Right ventricle myocardium inferior (tissue), 1 donor: ENCODE measurements at regions not wholly inside any gene's neighbourhood (a gene's known extent, or its start where the extent isn't known, plus 50 kb on each side); places are given as distances from the start of the nearest gene placed in this dataset.
A peak's percentile ranks its signal among the peaks of the same experiment; 100 is the strongest.

Experiments used
- ATAC-seq: fragments of 200-7000 bp; cut with Tn5 transposase; one replicate; pipeline ENCODE4 v1.9.1; 2020; ENCODE audit warnings: mild to moderate bottlenecking, moderate library complexity
- DNase-seq: peaks from one replicate; pipeline ENCODE4 v3.0.0; 2021; ENCODE audit errors: missing footprints
- intact Hi-C: fragments of 100-400 bp; cut with DNase I; formaldehyde crosslinking; loops from one replicate; pipeline ENCODE4 v1.11.0; 2022
- donor health status: DM: no; HTN: yes; CAD: no; lungs with severe emphysema.

DNA sequence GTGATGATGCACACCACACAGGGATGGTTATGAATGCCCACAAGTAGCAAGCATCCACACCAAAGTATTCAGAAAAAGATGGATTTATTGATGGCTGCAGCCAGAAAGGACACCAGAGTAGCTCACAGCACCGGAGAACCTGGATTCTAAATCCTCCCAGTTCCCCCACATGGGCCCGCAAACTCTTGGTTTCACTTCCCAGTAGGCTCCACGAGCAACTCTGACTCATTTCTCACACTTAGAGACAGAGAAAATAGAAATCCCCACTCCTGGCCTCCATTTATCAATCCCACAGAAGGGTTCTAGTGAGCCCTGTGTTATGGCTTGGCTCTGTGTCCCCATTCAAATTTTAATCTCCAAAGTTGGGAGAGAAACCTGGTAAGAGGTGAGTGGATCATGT lies 426.7 kb upstream of the MYT1L start:
- no peak for ATAC-seq
- no peak for DNase-seq
- intact Hi-C loops, result no loop called here

DNA sequence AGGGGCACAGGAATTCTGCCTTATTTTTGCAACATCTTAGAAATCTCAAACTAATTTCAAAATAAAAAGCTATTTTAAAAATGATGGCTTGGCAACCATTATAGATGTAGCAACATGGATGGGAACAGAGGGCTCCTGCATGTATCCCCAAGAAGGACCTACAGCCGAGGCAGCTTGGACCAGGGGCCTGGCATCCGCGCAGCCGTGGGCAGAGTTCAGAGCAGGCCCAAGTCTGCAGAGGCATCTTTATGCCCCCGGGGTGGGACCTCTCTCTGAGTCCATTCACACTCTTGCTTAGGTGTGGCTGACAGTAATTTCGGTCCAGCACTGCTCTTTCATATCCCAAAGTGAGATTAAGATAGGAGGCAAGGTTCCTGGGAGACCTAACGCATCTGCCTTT lies 425.8 kb upstream of the MYT1L start:
- DNase-seq (no peak), ATAC-seq (no peak)
- intact Hi-C loops, result no loop called here

DNA sequence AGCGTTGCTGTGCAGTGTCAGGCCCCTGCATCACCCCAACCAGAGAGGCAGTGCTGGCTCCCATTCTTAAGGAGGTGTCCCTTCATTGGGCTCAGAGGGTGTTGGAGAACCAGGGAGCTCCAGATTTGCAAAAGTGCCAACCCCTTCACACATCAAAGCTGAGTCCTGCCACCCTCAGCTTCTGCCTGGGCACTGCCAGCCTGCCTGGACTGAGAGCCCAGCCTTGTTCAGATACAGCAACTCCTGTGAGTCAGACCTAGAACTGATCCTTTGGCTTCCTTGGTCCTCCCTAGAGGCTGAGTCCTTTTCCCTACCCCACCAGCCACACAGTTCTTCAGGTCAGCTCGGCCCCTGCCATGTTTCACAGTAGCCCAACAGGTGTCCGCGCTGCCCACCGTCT lies 424.9 kb upstream of the MYT1L start:
- ATAC-seq, result no peak
- intact Hi-C loops, result no loop called here
- DNase-seq, result no peak

DNA sequence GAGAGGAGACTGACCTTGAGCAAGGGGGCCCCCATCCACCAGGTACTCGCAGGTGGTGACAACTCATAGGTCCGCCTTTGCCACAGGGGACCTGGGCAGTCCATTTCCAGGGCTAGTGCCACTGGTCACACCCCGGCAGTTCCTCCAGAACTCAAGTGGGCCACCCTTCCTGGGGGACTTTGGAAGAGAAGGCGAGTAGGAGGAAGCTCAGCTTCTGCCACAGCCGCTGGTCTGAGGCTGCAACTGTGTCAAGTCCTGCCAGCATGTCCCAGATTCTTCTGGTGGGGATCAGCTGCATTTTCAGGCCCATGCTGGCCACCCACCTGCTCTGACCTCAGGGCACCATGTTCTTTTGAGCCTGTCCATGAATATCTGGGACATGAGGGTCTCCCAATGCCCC lies 423.9 kb upstream of the MYT1L start:
- no peak for ATAC-seq
- no peak for DNase-seq
- intact Hi-C loops, result no loop called here

DNA sequence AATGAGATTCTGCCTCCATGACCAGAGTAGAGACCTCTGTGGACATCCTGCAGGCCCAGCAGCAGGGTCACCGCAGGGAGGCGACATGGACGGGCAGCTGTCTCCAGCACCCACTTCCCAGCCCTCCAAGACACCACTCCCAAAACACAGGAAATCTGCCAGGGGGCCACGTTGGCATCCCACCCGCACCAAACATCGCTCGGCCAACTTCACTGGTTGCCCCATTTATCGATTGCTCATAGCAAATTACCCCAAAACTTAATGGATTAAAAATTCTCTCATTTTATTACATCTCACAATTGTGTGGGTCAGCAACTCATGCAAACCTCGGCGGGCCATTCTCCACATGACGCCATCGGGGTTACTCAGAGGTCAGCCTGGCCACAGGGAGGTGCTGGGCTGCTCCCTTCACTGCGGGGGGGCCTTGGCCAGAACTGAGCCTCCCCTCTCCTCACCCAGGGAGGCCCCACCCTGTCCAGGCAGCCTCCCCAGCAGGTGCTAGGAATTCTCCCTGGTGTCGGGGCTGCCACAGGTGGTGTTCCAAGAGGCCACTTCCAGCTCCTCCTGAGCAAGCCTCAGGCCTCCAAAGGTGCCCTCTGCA lies 420.7 kb upstream of the MYT1L start:
- DNase-seq, result no peak
- intact Hi-C loops, result no loop called here
- ATAC-seq, result no peak

DNA sequence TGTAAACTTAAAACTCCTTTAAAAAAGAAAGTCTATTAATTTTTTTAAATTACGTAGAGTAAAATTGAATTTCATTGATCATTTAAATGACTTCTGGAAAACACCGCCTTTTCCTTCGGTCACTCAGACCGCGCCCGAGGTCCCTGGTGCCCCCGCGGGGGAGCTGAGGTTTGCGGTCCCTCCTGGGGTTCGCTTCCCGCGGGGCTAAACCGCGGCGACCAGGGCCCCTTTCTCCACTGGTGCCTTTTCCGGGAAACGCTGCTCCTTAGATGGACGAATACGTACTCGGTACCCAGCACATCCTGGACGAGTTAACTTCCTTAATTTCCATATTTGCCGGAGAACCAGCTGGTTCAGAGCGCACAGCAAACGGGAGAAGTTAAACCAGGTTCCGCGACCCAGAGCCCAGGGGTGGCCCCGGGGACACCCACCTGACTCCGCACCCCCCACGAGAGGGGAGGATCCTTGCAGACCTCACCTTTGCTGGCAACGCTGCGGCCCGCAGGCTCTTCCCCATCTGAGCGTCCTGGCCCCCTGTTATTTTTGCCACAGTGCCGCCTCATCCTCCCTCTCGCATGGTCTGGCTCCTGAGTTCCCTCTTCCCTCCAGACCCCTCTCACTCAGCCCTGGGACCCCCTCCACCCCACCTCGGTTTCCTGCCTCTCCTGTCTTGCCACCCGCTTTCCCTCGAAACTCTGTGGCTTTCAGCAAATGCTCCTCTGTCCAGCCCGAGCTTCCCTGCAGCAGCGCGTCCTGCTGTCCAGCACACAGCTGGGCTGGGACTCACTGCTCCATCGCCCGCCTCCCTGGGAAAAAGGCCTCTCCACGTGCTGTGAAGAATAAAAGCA lies 420.0 kb upstream of the MYT1L start:
- intact Hi-C loops, result no loop called here
- no peak for DNase-seq
- ATAC-seq, result no peak

DNA sequence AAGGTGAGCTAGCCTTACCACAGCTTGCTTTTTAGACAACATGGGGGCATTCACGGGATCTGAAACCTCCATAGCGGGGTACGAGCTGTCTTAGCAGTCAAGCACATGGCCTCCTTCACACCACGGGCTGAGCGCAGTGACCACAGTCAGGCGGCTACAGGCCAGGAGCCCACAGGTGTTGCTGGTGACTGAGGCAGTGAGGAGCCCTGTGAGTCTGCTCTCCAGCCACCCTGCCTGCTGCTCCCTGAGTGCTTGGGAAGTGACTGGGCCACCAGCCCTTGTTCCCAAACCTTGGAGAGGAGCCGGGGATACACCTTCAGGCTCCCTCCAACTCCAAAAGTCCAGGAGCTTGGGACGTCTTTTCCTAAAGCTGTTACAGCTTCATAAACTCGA lies 418.1 kb upstream of the MYT1L start:
- DNase-seq (no peak), ATAC-seq (no peak)
- intact Hi-C loops, result no loop called here

DNA sequence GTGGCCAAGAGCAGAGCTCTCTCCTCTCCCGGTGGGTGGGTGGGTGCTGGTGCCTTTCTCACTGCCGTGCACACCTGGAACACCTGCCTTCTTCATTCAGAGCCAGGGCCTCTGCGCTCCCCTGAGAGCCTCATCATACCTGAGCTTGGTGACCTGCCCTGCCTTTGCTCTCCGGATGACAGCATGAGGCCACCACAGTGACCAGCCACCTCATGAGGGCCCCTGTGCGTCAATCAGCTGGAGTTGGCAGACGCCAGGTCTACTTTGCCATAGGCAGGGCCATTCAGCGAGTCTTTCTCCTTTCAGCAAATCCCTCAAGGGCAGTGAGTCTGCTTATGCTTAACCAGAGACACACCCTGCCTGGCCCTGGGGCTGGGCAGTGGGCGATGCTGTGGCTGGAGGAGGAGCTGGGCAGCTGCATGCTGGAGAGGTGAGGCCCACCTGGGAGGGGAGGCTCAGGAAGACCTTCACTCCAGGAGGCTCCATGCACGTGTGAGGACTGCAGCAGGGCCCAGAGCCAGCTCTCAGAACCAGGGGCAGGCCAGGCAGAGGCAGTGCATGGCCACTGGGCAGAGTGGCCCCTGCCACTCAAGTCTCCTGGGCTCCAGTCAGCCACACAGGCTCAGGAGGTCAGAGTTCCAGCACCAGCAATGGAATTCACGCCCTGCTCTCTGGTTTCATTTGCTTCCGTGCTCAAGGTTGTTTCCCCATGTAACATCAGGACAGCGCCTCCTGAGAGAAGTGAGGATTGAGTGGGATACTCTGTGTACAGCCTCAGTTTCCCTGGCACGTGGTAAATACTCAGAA lies 417.5 kb upstream of the MYT1L start:
- intact Hi-C loops, result no loop called here
- no peak for ATAC-seq
- no peak for DNase-seq

DNA sequence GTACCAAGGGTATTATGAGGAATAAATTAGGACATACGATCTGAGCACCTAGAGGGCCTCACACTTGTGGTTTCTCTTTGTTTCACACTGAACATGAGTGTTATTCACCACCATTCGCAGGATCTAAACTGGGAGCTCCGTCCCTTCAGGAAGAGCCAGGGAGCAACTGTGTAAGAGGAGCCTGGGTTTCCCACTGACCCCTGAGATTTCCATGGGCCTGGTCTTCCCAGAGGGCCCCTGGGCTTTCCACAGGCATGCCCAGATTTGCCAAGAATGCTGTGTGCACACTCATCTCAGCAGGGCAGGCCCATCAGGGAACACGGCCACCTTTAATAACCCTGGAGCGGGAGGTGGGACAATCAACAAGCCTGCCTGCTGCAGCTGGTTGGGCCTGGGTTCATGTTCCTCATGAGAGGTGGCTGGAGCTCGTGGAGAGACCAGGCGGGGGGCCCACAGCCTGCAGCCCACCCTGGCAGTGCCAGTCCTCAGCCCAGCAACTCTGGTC lies 416.8 kb upstream of the MYT1L start:
- DNase-seq (no peak), ATAC-seq (no peak)
- intact Hi-C loops, result no loop called here

DNA sequence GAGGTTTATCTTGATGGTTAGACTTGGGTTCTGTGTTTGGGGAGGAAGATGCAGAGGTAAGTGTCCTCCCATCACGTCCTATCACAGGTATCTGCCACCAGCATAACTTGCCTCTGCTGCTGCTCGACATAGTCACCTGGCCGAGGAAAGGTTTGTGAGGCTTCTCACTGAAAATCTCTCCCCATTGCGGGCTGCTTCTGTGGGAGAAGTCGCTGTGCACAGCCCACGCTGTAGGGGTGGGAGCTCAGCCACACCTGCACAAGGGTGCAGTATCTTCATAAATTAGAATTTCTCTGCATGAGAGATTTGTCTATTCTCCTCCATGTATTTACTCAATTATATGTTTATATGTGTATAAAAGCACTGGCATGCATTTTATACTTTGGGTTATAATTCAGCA lies 415.7 kb upstream of the MYT1L start:
- no peak for ATAC-seq
- DNase-seq, result no peak
- intact Hi-C loops, result no loop called here

DNA sequence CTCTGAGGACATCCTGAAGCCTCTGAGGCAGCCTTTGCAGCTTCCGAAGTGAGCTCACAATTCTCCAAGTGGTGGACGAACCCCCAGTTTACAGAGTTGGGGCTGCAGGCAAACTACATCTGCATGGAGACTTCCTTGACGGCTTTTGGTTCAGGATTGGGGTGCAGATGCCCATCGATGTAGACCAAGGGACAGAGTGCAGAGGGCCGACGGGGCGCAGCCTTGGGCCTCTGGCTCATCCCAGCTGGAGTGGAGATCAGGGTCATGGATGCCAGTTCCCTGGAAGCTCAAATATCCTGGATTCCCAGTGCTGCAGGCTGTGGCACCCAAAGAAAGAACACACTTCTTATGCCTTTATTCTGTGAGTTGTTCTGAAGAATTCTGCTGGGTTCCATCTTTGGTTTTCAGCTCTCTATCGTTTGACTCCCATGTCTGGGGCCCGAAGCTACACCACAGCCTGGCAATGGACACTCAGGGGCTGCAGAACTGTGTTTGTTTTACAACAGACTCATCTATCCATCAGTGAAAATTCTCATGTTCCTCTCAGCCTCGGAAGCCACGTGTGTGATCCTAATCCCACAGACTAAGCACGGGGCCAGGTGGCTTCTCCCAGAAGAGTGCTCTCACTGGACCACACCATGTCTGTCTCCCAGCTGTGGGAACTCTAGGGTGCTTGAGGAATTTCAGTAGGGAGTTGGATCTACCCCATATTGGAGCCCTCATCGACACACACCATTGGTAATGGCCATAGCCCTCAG lies 414.1 kb upstream of the MYT1L start:
- intact Hi-C loops, result no loop called here
- DNase-seq (no peak), ATAC-seq (no peak)

DNA sequence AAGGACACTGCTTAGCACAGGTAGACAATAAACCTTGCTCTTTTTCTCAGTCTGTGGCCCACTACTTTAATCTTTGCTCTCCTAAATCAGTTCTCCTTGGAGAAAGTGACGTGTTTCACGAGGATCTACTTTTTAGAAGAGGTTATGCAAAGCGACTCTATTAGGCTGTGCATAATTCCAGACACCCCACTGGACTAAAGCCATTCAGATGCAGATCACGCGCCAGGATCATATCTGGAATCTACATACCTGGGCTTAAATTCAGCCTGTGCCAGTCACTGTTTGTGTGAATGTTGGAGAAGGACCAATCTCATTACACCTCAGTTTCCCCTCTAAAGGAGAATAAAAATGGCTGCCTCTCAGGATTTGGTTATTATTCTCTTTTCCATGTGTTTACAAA lies 413.0 kb upstream of the MYT1L start:
- intact Hi-C loops, result no loop called here
- ATAC-seq, result no peak

DNA sequence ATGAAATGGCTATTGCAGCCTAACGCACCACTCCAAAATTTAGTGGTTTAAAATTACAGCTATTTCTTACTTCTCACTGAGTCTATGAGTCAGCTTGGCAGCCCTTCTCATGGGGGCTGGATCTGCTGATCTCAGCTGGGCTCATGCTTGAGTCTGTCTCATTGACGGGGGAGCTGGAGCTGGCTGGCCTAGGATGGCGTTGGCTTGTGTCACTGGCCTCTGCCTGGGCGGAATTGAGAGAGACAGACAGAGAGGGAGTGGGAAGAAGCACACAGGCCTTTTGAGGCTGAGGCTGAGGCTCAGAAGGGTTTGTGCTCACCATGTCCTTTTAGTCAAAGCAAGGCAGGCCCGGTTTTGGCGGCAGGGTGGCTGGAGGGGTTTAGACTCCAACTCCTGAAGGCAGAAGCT lies 412.1 kb upstream of the MYT1L start:
- intact Hi-C loops, result no loop called here
- DNase-seq, result no peak
- ATAC-seq, result peak; percentile 93

More for the DNA sequence above, 413.0 kb upstream of the MYT1L start:
- no peak for DNase-seq

DNA sequence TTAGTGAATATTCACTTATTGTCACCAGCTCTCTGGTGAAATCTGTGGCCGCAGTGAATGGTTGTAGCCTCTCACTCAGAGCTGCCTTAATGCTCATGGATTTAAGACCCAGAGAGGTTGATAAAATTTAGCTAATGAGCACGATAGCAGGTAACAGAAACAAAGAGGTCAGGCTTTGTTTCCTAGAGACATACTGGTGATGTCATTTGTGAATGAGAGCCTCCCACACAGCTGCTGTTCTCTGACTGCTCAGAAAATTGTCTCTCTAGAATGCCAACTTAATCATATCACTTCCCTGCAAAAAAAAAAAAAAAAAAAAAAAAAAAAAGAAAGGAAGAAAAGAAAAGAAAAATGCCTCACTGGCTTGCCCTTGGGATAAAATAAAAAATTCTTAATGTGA lies 411.7 kb upstream of the MYT1L start:
- no peak for ATAC-seq
- DNase-seq, result no peak
- intact Hi-C loops, result no loop called here

DNA sequence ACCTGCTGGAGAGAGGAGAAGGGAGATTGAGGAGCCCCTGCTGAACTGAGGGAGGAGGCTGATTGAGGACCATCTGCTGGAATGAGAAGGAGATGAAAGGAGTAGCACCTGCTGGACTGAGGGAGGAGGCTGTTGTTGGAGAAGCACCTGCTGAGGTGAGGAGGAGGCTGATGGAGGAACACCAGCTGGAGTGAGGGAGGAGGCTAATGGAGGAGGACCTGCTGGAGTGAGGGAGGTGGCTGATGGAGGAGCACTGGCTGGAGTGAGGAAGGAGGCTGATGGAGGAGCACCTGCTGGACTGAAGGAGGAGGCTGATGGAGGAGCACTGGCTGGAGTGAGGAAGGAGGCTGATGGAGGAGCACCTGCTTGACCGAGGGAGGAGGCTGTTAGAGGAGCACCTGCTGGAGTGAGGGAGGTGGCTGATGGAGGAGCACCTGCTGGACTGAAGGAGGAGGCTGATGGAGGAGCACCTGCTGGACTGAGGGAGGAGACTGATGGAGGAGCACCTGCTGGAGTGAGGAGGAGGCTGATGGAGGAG lies 409.2 kb upstream of the MYT1L start:
- no peak for ATAC-seq
- intact Hi-C loops, result no loop called here
- no peak for DNase-seq

DNA sequence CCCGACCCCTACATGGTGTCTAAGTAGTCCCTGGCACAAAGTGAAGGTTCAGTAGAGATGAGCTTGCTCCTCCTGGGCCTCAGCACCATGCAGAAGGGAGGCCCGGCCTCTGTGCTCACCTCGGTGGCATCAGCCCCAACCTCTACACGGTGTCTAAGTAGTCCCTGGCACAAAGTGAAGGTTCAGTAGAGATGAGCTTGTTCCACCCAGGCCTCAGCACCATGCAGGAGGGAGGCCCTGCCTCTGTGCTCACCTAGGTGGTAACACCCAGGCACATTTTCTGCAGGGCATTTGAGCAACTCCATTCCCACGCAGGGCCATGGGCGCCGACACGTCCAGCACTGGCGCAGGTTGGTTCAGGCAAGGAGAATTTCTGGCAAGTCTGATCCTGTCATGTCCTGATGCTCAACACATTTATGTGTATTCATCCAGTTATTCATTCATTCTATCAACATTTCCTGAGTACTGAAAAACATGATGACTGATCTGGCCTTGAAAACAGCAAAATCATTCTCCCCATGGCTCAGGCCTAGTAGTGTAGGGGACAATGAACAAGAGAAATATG lies 408.2 kb upstream of the MYT1L start:
- intact Hi-C loops, result no loop called here
- no peak for ATAC-seq
- DNase-seq, result no peak

DNA sequence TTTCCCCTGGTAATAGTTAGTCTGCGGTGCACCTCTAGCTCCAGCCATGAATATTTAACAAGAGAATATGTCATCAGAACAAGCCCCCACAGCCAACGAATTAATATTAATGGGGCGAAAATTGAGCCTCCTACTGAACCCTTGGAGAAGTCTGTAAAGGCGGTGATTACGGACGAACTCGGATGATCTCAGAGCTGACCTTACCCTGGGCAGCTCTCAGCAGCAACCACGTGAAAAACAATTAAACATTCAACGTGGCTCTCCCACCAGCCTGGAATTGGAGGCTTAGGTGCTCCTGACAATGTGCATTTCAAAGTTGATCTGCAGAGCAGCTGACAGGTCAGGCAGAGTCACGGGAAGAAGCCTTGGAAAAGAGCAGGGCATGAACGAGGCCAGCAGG lies 407.6 kb upstream of the MYT1L start:
- no peak for DNase-seq
- ATAC-seq, result no peak
- intact Hi-C loops, result no loop called here

DNA sequence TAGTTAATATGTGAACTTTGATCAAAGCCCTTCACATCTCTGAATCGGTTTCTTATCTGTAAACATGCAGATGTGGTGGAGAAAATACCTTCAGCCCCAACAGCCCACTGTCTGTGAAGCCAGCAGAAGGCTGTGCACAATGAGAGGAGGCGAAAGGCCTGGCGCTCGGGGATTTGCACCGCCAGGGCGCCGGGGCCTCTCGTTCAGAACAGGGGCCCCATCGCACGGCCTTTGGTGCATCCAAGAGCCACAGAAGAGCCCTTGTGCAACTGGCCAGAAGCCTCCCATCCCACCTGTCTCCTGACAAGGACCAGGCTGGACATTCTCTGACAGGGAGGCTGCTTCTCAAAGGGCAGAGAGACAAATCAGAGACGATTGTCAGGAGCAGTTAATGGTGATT lies 407.2 kb upstream of the MYT1L start:
- DNase-seq (no peak), ATAC-seq (no peak)
- intact Hi-C loops, result no loop called here

DNA sequence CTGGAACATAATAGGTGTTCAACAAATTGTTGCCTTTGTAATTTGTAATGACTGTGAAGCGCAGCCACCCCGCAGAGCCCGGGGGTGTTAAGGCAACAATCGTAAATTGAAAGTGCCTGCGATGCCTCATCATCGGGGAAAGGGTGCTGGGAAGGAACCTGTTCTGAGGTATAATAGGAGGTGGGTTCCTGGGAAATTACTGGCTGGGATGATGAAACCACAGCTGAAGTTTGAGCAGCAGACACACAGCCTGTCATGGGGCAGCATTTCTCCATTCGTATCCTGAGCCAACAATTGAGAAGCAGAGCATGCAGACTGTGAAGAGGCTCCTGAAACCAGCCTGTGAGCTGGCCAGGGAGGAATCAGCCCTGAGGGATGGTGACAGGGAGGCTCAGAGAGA lies 404.0 kb upstream of the MYT1L start:
- ATAC-seq, result no peak
- no peak for DNase-seq
- intact Hi-C loops, result no loop called here
